Sigmoid colon (tissue), 6 donors: ENCODE measurements at regions not wholly inside any gene's neighbourhood (a gene's known extent, or its start where the extent isn't known, plus 50 kb on each side); places are given as distances from the start of the nearest gene placed in this dataset.

Source experiments
- DNase-seq: peaks from one replicate; pipeline ENCODE4 v3.0.0-alpha.2; 2019
- H3K27ac ChIP-seq, 4 donors: fragments of 200-600 bp; sonication (generic); one replicate each; pipeline ENCODE4 v1.5.1; 2016 to 2019; ENCODE audit warnings: mild to moderate bottlenecking in 1 of 4
- H3K27me3 ChIP-seq, 3 donors: fragments of 200-600 bp; sonication (generic); one replicate each; pipeline ENCODE4 v1.5.1; 2019; ENCODE audit warnings: mild to moderate bottlenecking in 1 of 3
- H3K36me3 ChIP-seq, 4 donors: fragments of 200-600 bp; sonication (generic); one replicate each; pipeline ENCODE4 v1.5.1; 2016 to 2019
- H3K4me1 ChIP-seq, 4 donors: fragments of 200-600 bp; sonication (generic); one replicate each; pipeline ENCODE4 v1.5.1; 2017 to 2019
- H3K4me3 ChIP-seq, 4 donors: fragments of 200-600 bp; sonication (generic); one replicate each; pipeline ENCODE4 v1.5.1; 2017 to 2019; ENCODE audit warnings: mild to moderate bottlenecking in 2 of 4, moderate library complexity in 1 of 4
- H3K9me3 ChIP-seq, 4 donors: fragments of 200-600 bp in 3 of 4; sonication (generic) in 3 of 4; one replicate each; pipeline versions ENCODE4 v1.5.1 to v1.6.1; 2013 to 2019
- EP300 ChIP-seq, 4 donors: sonication (generic); formaldehyde crosslinking; IDR thresholded peaks; one replicate each; pipeline ENCODE4 v1.6.1; 2017; ENCODE audit warnings: antibody characterized with exemption in 4 of 4
- POLR2A ChIP-seq, 2 donors: fragments of 450-650 bp; IDR thresholded peaks; one replicate each; pipeline ENCODE4 v1.6.1; 2016; ENCODE audit warnings: antibody characterized with exemption in 2 of 2, mild to moderate bottlenecking in 2 of 2, moderate library complexity in 2 of 2
- POLR2AphosphoS5 ChIP-seq, 4 donors: sonication (generic); formaldehyde crosslinking; IDR thresholded peaks; one replicate each; pipeline ENCODE4 v1.6.1; 2017; ENCODE audit warnings: antibody characterized with exemption in 4 of 4
- WGBS, 2 donors: extraction: QIAGEN DNeasy Blood & Tissue Kit; methylation state at CpG; one replicate each; pipeline ENCODE4 v1.1.7; 2013; 5-methylcytosine and 5-hydroxymethylcytosine counted together
- intact Hi-C: fragments of 100-400 bp; cut with DNase I; formaldehyde crosslinking; loops from one replicate; pipeline ENCODE4 v1.15.1; 2023
- TF ChIP-seq, protein P1 (sequence below), 4 experiments: fragments of 450-650 bp in 3 of 4; fragments of 200-600 bp in 1 of 4; IDR thresholded peaks; one replicate each; pipeline ENCODE4 v1.5.1; 2016 to 2019; ENCODE audit warnings: antibody characterized with exemption in 4 of 4, mild to moderate bottlenecking in 3 of 4, moderate library complexity in 2 of 4
- donor health status: healthy with polysubstance abuse.
- donor health status: healthy.

DNA sequence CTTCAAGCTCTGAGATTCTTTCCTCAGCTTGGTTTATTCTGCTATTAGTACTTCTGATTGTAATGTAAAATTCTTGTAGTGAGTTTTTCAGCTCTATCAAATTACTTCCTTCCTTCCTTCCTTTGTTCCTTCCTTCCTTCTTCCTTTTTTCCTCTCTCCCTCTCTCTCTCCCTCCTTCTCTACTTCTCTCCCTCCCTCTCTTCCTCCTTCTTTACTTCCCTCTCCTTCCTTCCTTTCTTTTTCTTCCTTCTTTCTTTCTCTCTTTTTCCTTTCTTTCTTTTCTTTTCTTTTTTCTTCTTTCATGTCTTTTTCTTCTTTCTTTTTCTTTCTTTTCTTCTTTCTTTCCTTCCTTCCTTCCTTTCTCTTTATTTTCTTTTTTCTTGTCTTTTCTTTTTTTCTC is 565.2 kb upstream of the STXBP6 start:
- DNase-seq, result no peak
- H3K27me3 ChIP-seq, result no peaks in the 10 kb centered on the region
- no peak overlapping the region for H3K4me3 ChIP-seq
- peaks cover 0 to 5% (median 0%) of the 10 kb centered on the region in 4 donors for H3K9me3 ChIP-seq
- no peaks in the 10 kb centered on the region for H3K36me3 ChIP-seq
- no peaks in the 10 kb centered on the region for H3K4me1 ChIP-seq
- H3K27ac ChIP-seq, result no peak overlapping the region
- intact Hi-C loops, result no loop called here
- TF ChIP-seq, protein P1, sequence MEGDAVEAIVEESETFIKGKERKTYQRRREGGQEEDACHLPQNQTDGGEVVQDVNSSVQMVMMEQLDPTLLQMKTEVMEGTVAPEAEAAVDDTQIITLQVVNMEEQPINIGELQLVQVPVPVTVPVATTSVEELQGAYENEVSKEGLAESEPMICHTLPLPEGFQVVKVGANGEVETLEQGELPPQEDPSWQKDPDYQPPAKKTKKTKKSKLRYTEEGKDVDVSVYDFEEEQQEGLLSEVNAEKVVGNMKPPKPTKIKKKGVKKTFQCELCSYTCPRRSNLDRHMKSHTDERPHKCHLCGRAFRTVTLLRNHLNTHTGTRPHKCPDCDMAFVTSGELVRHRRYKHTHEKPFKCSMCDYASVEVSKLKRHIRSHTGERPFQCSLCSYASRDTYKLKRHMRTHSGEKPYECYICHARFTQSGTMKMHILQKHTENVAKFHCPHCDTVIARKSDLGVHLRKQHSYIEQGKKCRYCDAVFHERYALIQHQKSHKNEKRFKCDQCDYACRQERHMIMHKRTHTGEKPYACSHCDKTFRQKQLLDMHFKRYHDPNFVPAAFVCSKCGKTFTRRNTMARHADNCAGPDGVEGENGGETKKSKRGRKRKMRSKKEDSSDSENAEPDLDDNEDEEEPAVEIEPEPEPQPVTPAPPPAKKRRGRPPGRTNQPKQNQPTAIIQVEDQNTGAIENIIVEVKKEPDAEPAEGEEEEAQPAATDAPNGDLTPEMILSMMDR (IDR thresholded peaks at IDR 0.05), result no peak
- TF ChIP-seq POLR2AphosphoS5 (IDR thresholded peaks at IDR 0.05) (no peak), EP300 (IDR thresholded peaks at IDR 0.05) (no peak), POLR2A (IDR thresholded peaks at IDR 0.05) (no peak)

DNA sequence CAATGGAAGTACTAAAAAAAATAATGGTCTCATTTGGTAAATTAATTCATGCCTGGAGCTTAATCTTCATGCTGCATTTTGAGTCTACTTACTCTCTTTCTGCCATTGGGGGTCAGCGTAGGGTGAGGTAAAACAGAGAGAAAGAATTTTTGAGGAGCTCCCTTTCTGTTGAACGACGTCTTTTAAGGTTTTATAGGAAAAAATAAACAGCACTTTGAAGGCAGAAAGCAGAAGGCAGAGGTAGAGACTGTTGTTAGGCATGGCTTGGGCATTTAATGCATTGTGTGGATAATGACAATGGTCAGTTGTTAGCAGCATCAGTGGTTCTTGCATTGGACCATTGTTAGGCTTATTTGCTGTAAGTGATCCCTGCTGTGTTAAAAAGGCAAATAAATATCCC is 557.2 kb upstream of the STXBP6 start:
- no peak overlapping the region for H3K4me3 ChIP-seq
- no peaks in the 10 kb centered on the region for H3K9me3 ChIP-seq
- H3K27ac ChIP-seq, result no peak overlapping the region
- TF ChIP-seq, protein P1 (IDR thresholded peaks at IDR 0.05), result no peak
- no peak for TF ChIP-seq POLR2AphosphoS5 (IDR thresholded peaks at IDR 0.05)
- TF ChIP-seq EP300 (IDR thresholded peaks at IDR 0.05), result no peak
- TF ChIP-seq POLR2A (IDR thresholded peaks at IDR 0.05), result no peak
- H3K4me1 ChIP-seq, result no peaks in the 10 kb centered on the region
- no peak for DNase-seq
- H3K27me3 ChIP-seq, result no peaks in the 10 kb centered on the region
- intact Hi-C loops, result no loop called here
- 25 to 35% methylated on average over 3 of the region's 3 CpGs for WGBS, 2 donors
- no peaks in the 10 kb centered on the region for H3K36me3 ChIP-seq

DNA sequence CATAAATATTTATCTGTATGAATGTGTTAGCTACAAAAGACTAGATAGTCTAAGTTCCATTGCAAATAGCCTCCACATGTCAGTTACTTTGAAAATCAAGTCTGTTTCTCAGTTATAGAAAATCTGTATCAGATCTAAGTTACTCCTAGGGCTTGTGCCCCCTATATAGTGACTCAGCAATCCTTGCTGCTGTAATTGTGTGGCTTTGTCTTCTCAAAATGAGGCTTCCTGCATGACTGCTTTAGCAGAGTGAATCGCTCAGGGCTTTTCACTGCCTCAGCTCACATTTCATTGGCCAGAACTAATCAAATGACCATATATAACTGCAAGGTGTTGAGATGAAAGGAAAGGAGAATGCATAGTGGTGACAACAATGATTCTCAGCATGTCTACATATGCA is 552.2 kb upstream of the STXBP6 start:
- Histone ChIP-seq H3K4me1 (no peaks in the 10 kb centered on the region), H3K27me3 (no peaks in the 10 kb centered on the region), H3K36me3 (no peaks in the 10 kb centered on the region), H3K4me3 (no peak overlapping the region), H3K27ac (no peak overlapping the region), H3K9me3 (no peaks in the 10 kb centered on the region)
- DNase-seq, result no peak
- WGBS, 2 donors, result 80 to 82% methylated on average over 1 of the region's 1 CpG
- TF ChIP-seq EP300 (IDR thresholded peaks at IDR 0.05) (no peak), POLR2A (IDR thresholded peaks at IDR 0.05) (no peak), POLR2AphosphoS5 (IDR thresholded peaks at IDR 0.05) (no peak)
- TF ChIP-seq, protein P1 (IDR thresholded peaks at IDR 0.05), result no peak
- intact Hi-C loops, result no loop called here

DNA sequence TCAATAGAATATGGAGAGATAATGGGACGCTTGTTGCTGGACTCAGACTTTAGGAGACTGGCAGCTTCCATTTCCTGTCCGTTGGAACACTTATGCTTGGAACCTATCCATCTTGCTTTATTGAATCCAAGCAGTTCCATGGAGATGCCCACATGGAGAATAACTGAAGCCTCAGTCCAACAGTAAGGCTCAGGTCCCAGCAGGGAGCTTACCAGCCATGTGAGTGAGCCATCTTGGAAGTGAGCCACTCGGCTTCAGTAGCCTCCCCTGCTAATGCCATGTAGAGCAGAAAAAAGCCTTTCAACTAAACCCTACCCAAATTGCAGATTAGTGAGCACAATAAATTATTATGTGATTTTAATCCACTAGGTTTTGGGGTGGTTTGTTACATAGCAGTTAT is 538.8 kb upstream of the STXBP6 start:
- TF ChIP-seq POLR2A (IDR thresholded peaks at IDR 0.05), result no peak
- TF ChIP-seq POLR2AphosphoS5 (IDR thresholded peaks at IDR 0.05), result no peak
- no peak for TF ChIP-seq EP300 (IDR thresholded peaks at IDR 0.05)
- TF ChIP-seq, protein P1 (IDR thresholded peaks at IDR 0.05), result no peak
- no peaks in the 10 kb centered on the region for H3K9me3 ChIP-seq
- H3K27ac ChIP-seq, result no peak overlapping the region
- H3K36me3 ChIP-seq, result no peaks in the 10 kb centered on the region
- DNase-seq, result no peak
- no peaks in the 10 kb centered on the region for H3K4me1 ChIP-seq
- no peak overlapping the region for H3K4me3 ChIP-seq
- 72 to 85% methylated on average over 3 of the region's 3 CpGs for WGBS, 2 donors
- intact Hi-C loops, result no loop called here
- H3K27me3 ChIP-seq, result no peaks in the 10 kb centered on the region

DNA sequence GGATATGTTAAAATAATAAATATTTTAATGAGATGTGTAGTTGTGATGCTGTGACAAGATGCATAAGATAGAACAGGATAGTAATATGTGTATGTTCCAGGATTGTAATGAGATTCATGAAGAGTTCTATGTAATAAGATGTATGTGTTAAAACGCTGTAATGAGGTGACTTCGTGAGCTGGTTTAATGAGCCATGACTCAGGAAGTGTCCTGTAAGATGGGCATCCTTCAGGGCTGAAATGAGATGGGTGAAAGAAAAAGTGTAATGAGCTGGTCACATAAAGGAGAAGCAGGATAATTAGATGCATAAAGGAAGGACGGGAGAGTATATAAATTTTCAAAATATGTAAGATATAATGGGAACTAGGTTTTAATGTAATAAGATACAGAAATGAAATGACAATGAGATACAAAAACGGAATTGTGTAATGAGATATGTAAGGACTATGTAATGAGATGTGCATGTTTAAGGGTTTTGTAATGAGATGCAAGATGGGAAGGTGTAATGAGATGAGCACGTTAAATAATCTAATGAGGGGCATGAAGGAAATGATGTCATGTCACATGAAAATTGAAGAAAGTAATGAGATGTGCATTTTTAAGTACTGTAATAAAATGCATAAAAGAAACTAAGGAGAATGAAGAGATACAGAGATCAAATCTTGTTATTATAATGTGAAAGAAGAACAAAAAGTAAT is 524.8 kb upstream of the STXBP6 start:
- H3K36me3 ChIP-seq, result no peaks in the 10 kb centered on the region
- no peaks in the 10 kb centered on the region for H3K27me3 ChIP-seq
- no peaks in the 10 kb centered on the region for H3K9me3 ChIP-seq
- intact Hi-C loops, result no loop called here
- no peak overlapping the region for H3K27ac ChIP-seq
- no peaks in the 10 kb centered on the region for H3K4me1 ChIP-seq
- 72 to 81% methylated on average over 5 of the region's 5 CpGs for WGBS, 2 donors
- no peak overlapping the region for H3K4me3 ChIP-seq
- TF ChIP-seq EP300 (IDR thresholded peaks at IDR 0.05) (no peak), POLR2A (IDR thresholded peaks at IDR 0.05) (no peak)
- no peak for DNase-seq
